Epithelial cell of esophagus (primary cell): ENCODE measurements at regions not wholly inside any gene's neighbourhood (a gene's known extent, or its start where the extent isn't known, plus 50 kb on each side); places are given as distances from the start of the nearest gene placed in this dataset.
A peak's percentile ranks its signal among the peaks of the same experiment; 100 is the strongest.

Source experiments
- DNase-seq: peaks from one replicate; pipeline ENCODE4 v3.0.0; 2010; ENCODE audit warnings: low read depth
- H3K4me3 ChIP-seq: 2 replicates; pipeline ENCODE4 v1.5.1; 2011; ENCODE audit warnings: mild to moderate bottlenecking, low read length, control low read depth
- TF ChIP-seq, protein P1 (sequence below): IDR thresholded peaks from 2 replicates; pipeline ENCODE4 v1.5.1; 2011; ENCODE audit warnings: low read depth, mild to moderate bottlenecking, low read length, control low read depth, inconsistent platforms; ENCODE audit not compliant: insufficient read depth; ENCODE audit errors: missing control alignments

GRCh38 chr1:117678246-117678977 is 72.6 kb downstream of the TENT5C start:
- TF ChIP-seq, protein P1, sequence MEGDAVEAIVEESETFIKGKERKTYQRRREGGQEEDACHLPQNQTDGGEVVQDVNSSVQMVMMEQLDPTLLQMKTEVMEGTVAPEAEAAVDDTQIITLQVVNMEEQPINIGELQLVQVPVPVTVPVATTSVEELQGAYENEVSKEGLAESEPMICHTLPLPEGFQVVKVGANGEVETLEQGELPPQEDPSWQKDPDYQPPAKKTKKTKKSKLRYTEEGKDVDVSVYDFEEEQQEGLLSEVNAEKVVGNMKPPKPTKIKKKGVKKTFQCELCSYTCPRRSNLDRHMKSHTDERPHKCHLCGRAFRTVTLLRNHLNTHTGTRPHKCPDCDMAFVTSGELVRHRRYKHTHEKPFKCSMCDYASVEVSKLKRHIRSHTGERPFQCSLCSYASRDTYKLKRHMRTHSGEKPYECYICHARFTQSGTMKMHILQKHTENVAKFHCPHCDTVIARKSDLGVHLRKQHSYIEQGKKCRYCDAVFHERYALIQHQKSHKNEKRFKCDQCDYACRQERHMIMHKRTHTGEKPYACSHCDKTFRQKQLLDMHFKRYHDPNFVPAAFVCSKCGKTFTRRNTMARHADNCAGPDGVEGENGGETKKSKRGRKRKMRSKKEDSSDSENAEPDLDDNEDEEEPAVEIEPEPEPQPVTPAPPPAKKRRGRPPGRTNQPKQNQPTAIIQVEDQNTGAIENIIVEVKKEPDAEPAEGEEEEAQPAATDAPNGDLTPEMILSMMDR = no peak
- DNase-seq = no peak
- no peak overlapping the region for H3K4me3 ChIP-seq

- H3K4me3 ChIP-seq = no peak overlapping the region
- TF ChIP-seq, protein P1 = no peak
- no peak for DNase-seq
Observed at GRCh38 chr1:117679299-117679698, 73.5 kb downstream of the TENT5C start.

DNA sequence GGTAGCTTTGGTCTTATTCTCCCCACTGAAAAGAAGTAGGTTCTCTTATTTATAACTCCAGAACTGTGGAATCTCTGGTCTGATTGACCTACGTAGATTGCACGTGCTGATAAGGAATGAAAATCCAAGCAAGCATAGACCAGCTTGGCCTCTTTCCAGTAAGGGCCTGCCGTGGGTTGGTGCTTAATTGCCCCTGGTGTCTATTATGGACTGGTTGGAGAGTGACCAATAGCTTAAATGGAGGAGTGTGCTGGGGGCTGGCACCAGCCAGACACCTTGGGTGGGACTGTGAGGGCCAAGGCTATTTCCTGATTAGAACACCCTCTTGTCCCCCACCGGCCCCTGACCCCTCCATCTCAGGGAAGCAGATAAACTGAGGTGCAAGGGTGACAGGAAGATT is 74.0 kb downstream of the TENT5C start:
- H3K4me3 ChIP-seq = no peak overlapping the region
- no peak for DNase-seq
- TF ChIP-seq, protein P1 = no peak

DNA sequence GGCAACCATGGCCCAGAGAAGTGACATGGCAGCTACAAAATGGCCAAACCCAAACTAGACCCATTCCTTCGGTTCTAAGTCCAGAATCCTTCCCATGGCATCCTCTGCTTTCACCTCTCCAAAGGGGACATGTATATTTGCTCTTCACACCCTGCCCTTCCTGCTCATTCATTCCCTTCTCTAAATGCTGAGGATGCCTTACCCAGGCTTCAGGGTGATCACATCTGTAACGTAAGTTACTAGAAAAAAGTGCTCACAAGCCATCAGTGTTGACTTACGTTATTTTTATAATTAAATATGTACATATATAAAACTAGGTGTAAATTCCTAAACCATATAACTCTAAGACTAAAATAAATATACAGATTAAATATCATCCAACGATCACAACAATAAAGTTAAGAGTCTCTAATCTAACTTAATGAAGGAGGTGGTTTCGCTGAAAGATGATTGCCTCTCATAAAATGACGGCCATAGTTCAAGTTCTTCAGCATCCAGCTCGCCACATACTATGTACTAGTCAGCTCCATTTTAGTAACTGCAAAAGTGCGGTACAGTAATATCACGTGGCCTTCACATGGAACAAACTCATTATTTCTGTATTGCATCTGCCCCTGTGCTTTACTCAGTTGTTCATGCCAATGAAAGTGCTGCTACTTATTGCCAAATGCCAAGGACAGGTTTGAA is 74.6 kb downstream of the TENT5C start:
- TF ChIP-seq, protein P1 = no peak
- no peak overlapping the region for H3K4me3 ChIP-seq
- DNase-seq = no peak

DNA sequence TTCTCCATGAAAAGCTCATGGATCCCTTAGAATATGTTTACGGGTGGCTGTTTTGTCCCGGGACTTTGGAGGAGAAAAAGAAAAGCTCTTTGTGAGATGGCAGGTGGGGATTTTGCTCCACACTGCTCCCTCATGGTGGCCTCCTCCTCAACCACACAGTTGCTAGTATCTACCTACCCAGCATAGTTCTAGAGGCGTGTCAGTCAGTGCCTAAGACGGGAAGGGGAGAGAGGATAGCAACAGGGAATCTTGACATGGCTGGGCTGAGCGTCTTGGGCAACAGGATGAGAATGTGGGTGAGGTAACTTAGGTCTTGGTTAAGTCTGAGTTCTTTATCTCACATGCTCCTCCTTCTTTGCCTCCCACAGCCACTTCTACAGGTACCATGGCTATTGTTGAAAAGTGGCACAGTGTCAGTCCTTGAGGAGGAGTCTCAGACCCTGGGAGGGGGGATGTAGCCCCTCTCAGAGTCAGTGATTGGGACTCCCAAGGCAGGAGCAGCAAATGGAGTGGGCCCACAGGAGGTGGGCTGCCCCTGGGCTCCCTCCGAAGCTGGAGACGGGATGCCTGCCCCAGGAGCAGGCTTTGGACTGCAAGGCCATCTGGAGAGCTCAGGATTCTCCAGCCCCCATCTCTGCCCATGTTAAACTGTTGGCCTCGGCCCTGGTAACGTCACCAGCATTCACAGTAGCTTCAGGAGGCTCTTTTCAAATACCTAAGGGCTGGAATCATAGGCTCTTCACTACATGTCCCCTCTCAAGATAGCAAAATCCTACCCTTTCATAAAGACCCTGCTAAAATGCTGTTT is 75.4 kb downstream of the TENT5C start:
- peak; percentile 24 for DNase-seq
- TF ChIP-seq, protein P1 = no peak
- no peak overlapping the region for H3K4me3 ChIP-seq

GRCh38 chr1:117681901-117682250 is 76.0 kb downstream of the TENT5C start:
- TF ChIP-seq, protein P1 = no peak
- no peak for DNase-seq
- no peak overlapping the region for H3K4me3 ChIP-seq
